HG02798 (cell line): ENCODE measurements at regions not wholly inside any gene's neighbourhood (a gene's known extent, or its start where the extent isn't known, plus 50 kb on each side); places are given as distances from the start of the nearest gene placed in this dataset.
"Not testable (repeated sequence)": the region's sequence is repeated elsewhere in the genome, so short reads cannot be mapped to it uniquely, and the experiment has no call there.

Source experiments
- ATAC-seq: cut with Tn5 transposase; IDR thresholded peaks from one replicate; pipeline ENCODE4 v1.9.1; 2021; ENCODE audit warnings: mild to moderate bottlenecking; ENCODE audit not compliant: unreplicated experiment, poor library complexity

GRCh38 chr2:59868981-59869380 is 684.5 kb downstream of the BCL11A start:
- no peak for ATAC-seq

GRCh38 chr2:59866436-59866835 is 687.0 kb downstream of the BCL11A start:
- no peak for ATAC-seq

- ATAC-seq, result no peak
Measured at GRCh38 chr2:59858540-59858939, 694.9 kb downstream of the BCL11A start.

- ATAC-seq, result no peak
Measured at GRCh38 chr2:59857109-59857508, 696.3 kb downstream of the BCL11A start.

GRCh38 chr2:59856391-59856790 is 697.1 kb downstream of the BCL11A start:
- ATAC-seq, result no peak

DNA sequence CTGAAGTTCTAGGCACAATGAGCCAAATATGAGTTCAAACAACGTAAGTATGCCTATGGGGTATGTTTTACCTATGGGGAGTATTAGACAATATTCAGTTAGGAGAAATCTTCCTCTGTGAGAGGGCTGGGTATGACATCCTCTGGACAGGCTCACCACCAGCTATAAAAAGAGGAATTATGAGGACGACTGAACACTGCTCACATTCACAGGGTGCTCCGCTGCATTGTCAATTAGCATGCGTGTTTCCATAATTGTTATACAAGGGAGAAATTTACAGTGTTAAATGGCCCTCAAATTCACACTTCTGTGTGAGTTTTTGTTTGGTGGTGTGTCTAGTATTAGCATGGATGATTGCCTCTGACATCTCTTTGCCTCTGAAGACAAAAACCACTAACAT is 700.4 kb downstream of the BCL11A start:
- ATAC-seq, result no peak

GRCh38 chr2:59851836-59852475 is 701.5 kb downstream of the BCL11A start:
- no peak for ATAC-seq

DNA sequence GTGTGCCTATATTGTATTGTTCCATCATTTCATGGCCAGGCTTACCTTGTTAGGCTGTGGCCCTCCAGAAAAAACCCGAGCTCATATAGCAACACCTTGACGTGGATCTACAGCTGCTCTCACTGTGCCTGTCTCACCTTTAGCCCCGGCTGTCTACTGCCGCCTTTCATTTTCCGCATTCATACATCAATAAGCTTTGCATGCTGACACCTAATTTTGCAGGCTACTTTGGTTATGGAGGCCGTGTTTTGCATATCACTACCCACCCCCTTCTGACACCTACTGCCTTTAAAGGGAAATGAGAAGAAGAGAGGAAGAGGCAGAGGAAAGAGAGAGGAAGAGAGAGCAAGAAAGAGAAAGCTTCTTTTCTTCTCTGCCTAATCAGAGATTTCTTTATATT is 702.9 kb downstream of the BCL11A start:
- no peak for ATAC-seq

DNA sequence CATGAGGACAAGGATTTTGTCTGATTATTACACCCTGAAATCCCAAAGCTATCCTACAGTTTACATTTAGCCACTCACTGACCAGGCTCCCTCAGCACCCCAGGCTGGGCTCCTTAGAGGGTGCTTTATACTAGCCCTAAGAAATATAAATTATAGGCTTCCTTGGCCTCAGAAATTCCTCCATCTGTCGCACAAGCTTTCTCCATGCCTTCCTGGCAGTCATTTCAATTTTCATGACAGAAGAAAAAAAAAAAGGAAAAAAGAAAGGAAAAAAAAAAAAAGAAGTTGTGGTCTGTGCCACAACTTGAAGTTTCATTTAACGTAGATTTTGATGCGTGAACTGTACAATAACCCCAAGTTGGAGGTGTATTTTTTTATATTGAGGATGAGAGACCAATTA is 719.5 kb downstream of the BCL11A start:
- no peak for ATAC-seq

- ATAC-seq, result no peak
Measured at GRCh38 chr2:59830601-59831000, 722.9 kb downstream of the BCL11A start.

- ATAC-seq, result no peak
Measured at GRCh38 chr2:59827677-59828076, 725.8 kb downstream of the BCL11A start.

GRCh38 chr2:59826177-59826576 is 727.3 kb downstream of the BCL11A start:
- no peak for ATAC-seq

DNA sequence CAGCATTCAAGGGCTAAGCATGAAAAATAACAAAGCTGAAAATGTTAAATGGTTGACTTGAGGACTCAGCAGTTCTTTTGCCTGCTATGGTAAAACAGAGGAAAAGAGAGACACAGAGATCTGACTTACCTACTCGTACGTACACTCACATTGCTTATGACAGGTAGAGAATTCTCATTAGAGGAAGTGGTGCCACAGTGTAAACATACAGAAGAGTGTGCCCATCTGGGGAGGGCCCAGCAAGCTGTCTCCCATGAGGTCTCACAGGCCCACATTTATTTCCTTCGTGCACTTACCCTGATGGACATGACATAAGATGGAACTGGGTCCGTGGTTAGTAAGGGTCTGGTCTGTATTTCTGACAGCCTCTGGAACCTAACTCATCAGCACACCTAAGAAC is 729.1 kb downstream of the BCL11A start:
- ATAC-seq, result no peak

DNA sequence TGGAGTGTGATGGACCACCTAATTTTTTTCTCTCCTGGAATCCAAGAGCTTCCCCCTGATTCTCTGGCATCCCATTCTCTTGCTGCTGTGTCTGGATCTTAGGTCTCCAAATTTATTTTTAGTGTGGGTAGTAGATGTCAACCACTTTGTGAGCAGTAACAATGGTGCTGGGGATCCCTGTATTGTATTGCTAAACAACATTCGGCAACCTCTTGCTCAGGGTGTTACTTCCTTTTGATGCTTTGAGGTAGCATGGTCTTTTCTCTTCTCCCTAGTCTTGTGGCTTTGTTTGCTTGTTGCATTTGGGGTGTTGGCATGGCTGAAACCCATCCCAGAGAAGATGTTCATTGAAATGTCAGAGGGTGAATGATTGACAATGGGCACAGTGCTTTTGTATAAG is 737.4 kb downstream of the BCL11A start:
- ATAC-seq, result no peak

- ATAC-seq, result not testable (repeated sequence)
Measured at GRCh38 chr2:59810283-59810682, 743.2 kb downstream of the BCL11A start.

- ATAC-seq, result no peak
Measured at GRCh38 chr2:59806486-59806885, 747.0 kb downstream of the BCL11A start.

GRCh38 chr2:59804732-59805131 is 748.7 kb downstream of the BCL11A start:
- ATAC-seq, result no peak

GRCh38 chr2:59803586-59803985 is 749.9 kb downstream of the BCL11A start:
- no peak for ATAC-seq

- no peak for ATAC-seq
Measured at GRCh38 chr2:59798687-59799232, 754.7 kb downstream of the BCL11A start.

DNA sequence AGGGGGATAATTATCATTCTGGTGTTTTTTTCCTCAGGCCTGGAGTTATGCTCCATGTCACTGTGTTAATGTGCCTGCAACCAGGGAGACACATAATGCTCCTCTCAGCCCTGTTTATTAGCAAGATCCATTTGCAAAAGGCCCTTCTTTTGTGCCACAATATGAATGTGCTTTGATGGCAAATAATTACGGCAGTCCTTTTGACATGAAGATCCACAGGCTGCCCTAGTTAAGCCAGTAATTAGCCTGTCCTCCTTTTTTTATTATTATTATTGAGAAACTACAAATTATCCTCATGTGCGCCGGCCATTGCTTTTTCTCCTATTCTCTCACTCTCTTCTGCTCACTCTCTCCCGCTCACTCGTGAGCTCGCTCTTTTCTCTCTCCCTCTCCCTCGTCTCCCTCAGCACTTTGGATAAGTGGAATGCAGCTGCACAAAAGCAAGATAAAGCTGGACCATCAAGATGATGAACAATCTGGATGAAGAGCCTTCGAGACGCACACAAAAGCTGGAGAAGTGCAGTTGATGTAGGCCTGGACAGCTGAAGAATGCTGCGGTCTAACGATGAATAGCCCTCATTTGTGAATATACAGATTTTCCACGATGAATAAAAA is 762.3 kb downstream of the BCL11A start:
- ATAC-seq, result no peak

- no peak for ATAC-seq
Measured at GRCh38 chr2:59790186-59791003, 763.1 kb downstream of the BCL11A start.
